ENCODE measurements at regions not wholly inside any gene's neighbourhood (a gene's known extent, or its start where the extent isn't known, plus 50 kb on each side); places are given as distances from the start of the nearest gene placed in this dataset.

- no peak overlapping the region for H3K9ac ChIP-seq (ENCODE audit: insufficient read depth, low read depth, low read length)
- H4K20me1 ChIP-seq (ENCODE audit: insufficient read depth, low read length): no peaks in the 10 kb centered on the region
- H3K27ac ChIP-seq (ENCODE audit: extremely low read length, insufficient read depth, low read length): no peak overlapping the region
- BruUV-seq (replicated peaks): no TSS peak
- H3K27me3 ChIP-seq (ENCODE audit: control insufficient read depth in 1 of 2, insufficient read depth in 2 of 2, low read length in 2 of 2): no peaks in the 10 kb centered on the region
- FAIRE-seq: no peak
- ChIA-PET POLR2A (no interaction called here), CTCF (ENCODE audit: low intra/inter-chr PET ratio, low total read pairs) (no interaction called here)
- no peak overlapping the region for H2AFZ ChIP-seq (ENCODE audit: low read length)
- ATAC-seq: no peak
- intact Hi-C loops (cut with micrococcal nuclease; ENCODE audit: unreplicated experiment) (no loop called here), in situ Hi-C loops (cut with HindIII; ENCODE audit: extremely low pct_ligation_motif_present, low pct_unique_long_range_greater_than_20kb) (no loop called here)
- H3K4me1 ChIP-seq (ENCODE audit: insufficient read depth, low read length): no peaks in the 10 kb centered on the region
- DNase-seq (ENCODE audit: low spot score): no peak
- TF ChIP-seq MYNN (CRISPR knock-in tag; IDR thresholded peaks at IDR 0.05; ENCODE audit: low read depth) (no peak), MED13 (CRISPR knock-in tag; IDR thresholded peaks at IDR 0.05) (no peak), ZEB1 (IDR thresholded peaks at IDR 0.05; ENCODE audit: insufficient replicate concordance, low read depth) (no peak), FOXC1 (CRISPR knock-in tag; IDR thresholded peaks at IDR 0.05; ENCODE audit: borderline replicate concordance) (no peak), ZNF619 (CRISPR knock-in tag; IDR thresholded peaks at IDR 0.05) (no peak), NFATC3 (CRISPR knock-in tag; IDR thresholded peaks at IDR 0.05) (no peak), ZNF552 (CRISPR knock-in tag; IDR thresholded peaks at IDR 0.05; ENCODE audit: borderline replicate concordance) (no peak), RBAK (CRISPR knock-in tag; IDR thresholded peaks at IDR 0.05) (no peak), ZNF839 (CRISPR knock-in tag; IDR thresholded peaks at IDR 0.05; ENCODE audit: borderline replicate concordance) (no peak), RELA (CRISPR knock-in tag; IDR thresholded peaks at IDR 0.05) (no peak), NCOR1 (IDR thresholded peaks at IDR 0.05; ENCODE audit: borderline replicate concordance, low read length) (no peak), CSRNP2 (CRISPR knock-in tag; conservative IDR thresholded peaks at IDR 0.05; ENCODE audit: low read depth) (no peak), ZNF616 (CRISPR knock-in tag; IDR thresholded peaks at IDR 0.05; ENCODE audit: low read depth) (no peak), ZNF431 (CRISPR knock-in tag; IDR thresholded peaks at IDR 0.05; ENCODE audit: borderline replicate concordance, low read depth) (no peak), CREB1 (IDR thresholded peaks at IDR 0.05) (no peak), CREB1 (CRISPR knock-in tag; IDR thresholded peaks at IDR 0.05) (no peak), ZSCAN30 (CRISPR knock-in tag; IDR thresholded peaks at IDR 0.05) (no peak)
- TF ChIP-seq, protein P1, sequence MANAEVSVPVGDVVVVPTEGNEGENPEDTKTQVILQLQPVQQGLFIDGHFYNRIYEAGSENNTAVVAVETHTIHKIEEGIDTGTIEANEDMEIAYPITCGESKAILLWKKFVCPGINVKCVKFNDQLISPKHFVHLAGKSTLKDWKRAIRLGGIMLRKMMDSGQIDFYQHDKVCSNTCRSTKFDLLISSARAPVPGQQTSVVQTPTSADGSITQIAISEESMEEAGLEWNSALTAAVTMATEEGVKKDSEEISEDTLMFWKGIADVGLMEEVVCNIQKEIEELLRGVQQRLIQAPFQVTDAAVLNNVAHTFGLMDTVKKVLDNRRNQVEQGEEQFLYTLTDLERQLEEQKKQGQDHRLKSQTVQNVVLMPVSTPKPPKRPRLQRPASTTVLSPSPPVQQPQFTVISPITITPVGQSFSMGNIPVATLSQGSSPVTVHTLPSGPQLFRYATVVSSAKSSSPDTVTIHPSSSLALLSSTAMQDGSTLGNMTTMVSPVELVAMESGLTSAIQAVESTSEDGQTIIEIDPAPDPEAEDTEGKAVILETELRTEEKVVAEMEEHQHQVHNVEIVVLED (CRISPR knock-in tag; IDR thresholded peaks at IDR 0.05; ENCODE audit: borderline replicate concordance): no peak
- TF ChIP-seq, protein P2, sequence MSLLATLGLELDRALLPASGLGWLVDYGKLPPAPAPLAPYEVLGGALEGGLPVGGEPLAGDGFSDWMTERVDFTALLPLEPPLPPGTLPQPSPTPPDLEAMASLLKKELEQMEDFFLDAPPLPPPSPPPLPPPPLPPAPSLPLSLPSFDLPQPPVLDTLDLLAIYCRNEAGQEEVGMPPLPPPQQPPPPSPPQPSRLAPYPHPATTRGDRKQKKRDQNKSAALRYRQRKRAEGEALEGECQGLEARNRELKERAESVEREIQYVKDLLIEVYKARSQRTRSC (CRISPR knock-in tag; IDR thresholded peaks at IDR 0.05; ENCODE audit: low read depth): no peak
- TF ChIP-seq, protein P3, sequence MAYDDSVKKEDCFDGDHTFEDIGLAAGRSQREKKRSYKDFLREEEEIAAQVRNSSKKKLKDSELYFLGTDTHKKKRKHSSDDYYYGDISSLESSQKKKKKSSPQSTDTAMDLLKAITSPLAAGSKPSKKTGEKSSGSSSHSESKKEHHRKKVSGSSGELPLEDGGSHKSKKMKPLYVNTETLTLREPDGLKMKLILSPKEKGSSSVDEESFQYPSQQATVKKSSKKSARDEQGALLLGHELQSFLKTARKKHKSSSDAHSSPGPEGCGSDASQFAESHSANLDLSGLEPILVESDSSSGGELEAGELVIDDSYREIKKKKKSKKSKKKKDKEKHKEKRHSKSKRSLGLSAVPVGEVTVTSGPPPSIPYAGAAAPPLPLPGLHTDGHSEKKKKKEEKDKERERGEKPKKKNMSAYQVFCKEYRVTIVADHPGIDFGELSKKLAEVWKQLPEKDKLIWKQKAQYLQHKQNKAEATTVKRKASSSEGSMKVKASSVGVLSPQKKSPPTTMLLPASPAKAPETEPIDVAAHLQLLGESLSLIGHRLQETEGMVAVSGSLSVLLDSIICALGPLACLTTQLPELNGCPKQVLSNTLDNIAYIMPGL (CRISPR knock-in tag; IDR thresholded peaks at IDR 0.05; ENCODE audit: borderline replicate concordance in 1 of 2, low read depth in 1 of 2): no peak
- no peaks in the 10 kb centered on the region for H3K79me2 ChIP-seq (ENCODE audit: insufficient read depth, low read length)
- no peaks in the 10 kb centered on the region for H3K36me3 ChIP-seq (replicated peaks in 1 of 2; ENCODE audit: control insufficient read depth in 1 of 2, insufficient read depth in 2 of 2, low read length in 2 of 2)
- H3K9me3 ChIP-seq (ENCODE audit: low read length): peaks cover 35% of the 10 kb centered on the region
- H3K4me2 ChIP-seq (ENCODE audit: low read depth, low read length): no peak overlapping the region
- 0% methylated on average over 3 of the region's 3 CpGs for WGBS (ENCODE audit: low lambda C conversion rate)
- no peak overlapping the region for H3K4me3 ChIP-seq (replicated peaks in 1 of 3; ENCODE audit: insufficient read depth in 1 of 3, low read depth in 2 of 3, low read length in 3 of 3)
These were observed 298.7 kb upstream of the DDI1 start for GRCh38 chr11:103737747-103738146.

Measured in HepG2 (cell line).